Ovary (tissue), 7 donors: ENCODE measurements at regions not wholly inside any gene's neighbourhood (a gene's known extent, or its start where the extent isn't known, plus 50 kb on each side); places are given as distances from the start of the nearest gene placed in this dataset.

Experiments
- DNase-seq, 5 donors: peaks; one replicate each; pipeline ENCODE4 v3.0.0-alpha.2; 2019 to 2020
- H3K27ac ChIP-seq, 2 donors: fragments of 200-600 bp; one replicate each; pipeline versions ENCODE4 v1.5.1 to v1.8.0; 2019 to 2022
- H3K27me3 ChIP-seq: fragments of 200-600 bp; one replicate; pipeline ENCODE4 v1.8.0; 2022
- H3K36me3 ChIP-seq: fragments of 200-600 bp; sonication (generic); one replicate; pipeline ENCODE4 v1.5.1; 2019
- H3K4me1 ChIP-seq: one replicate; pipeline ENCODE4 v1.8.1; 2013; ENCODE audit warnings: mild to moderate bottlenecking, moderate library complexity; ENCODE audit not compliant: insufficient read depth
- H3K4me3 ChIP-seq: fragments of 200-600 bp; sonication (generic); one replicate; pipeline ENCODE4 v1.5.1; 2017
- H3K9me3 ChIP-seq, 2 donors: fragments of 200-600 bp in 1 of 2; sonication (generic) in 1 of 2; one replicate each; pipeline versions ENCODE4 v1.5.1 to v1.8.1; 2013 to 2019; ENCODE audit warnings: mild to moderate bottlenecking in 1 of 2, moderate library complexity in 1 of 2
- EP300 ChIP-seq: sonication (generic); formaldehyde crosslinking; IDR thresholded peaks from one replicate; pipeline ENCODE4 v1.6.1; 2017; ENCODE audit warnings: antibody characterized with exemption
- POLR2A ChIP-seq: fragments of 450-650 bp; IDR thresholded peaks from one replicate; pipeline ENCODE4 v1.6.1; 2017; ENCODE audit warnings: antibody characterized with exemption, mild to moderate bottlenecking, moderate library complexity
- WGBS, 3 donors: extraction: QIAGEN DNeasy Blood & Tissue Kit in 1 of 3; methylation state at CpG; one replicate each; pipeline versions ENCODE4 v1.1.5 to v1.1.7; 2013 to 2017; 5-methylcytosine and 5-hydroxymethylcytosine counted together
- intact Hi-C, 4 donors: fragments of 100-400 bp; cut with DNase I; formaldehyde crosslinking; loops; one replicate each; pipeline versions ENCODE4 v1.11.0 to v1.15.1; 2022 to 2023
- TF ChIP-seq, protein P1 (sequence below), 3 donors: fragments of 450-650 bp in 2 of 3; fragments of 200-600 bp in 1 of 3; IDR thresholded peaks; one replicate each; pipeline versions ENCODE4 v1.5.1 to v1.8.0; 2016 to 2022; ENCODE audit warnings: antibody characterized with exemption in 3 of 3, mild to moderate bottlenecking in 1 of 3
- donor health status: DM: no; HTN: no; CAD: no; lungs with moderate emphysema.
- donor health status: DM: no; HTN: no; CAD: no.
- donor health status: Bipolar disorder and iron deficiency.
- donor health status: DM: no; HTN: no; CAD: no.
- donor health status: DM: yes; HTN: yes; CAD: no.

DNA sequence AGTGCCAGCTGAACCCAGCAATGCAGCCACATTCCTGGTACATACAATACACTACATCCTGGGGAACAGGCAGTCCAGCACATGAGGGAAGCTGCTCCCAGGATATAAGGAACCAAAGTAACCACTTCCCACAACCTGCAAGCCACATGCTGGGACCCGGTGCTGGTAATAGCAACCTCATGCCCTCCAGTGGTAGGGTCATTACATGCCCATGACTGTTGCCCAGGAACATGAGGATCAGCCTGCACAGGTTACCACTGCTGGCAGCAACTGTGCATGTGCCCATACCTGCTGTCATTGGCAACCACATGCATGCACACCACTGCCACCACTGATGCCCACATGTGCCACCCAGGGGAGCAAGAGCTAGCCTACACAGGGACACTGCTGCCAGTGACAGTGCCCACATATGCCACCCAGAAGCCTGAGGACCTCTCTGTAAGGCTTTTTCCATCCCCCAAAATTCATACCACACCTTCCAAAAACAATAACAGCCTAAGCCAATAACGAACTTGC lies 1982.5 kb downstream of the ARAP2 start:
- H3K27ac ChIP-seq = no peak overlapping the region
- H3K4me3 ChIP-seq = no peak overlapping the region
- WGBS, 3 donors = 66 to 76% (median 72%) methylated on average over 2 of the region's 2 CpGs
- no peaks in the 10 kb centered on the region for H3K4me1 ChIP-seq
- no peaks in the 10 kb centered on the region for H3K9me3 ChIP-seq
- TF ChIP-seq EP300 (no peak), POLR2A (no peak)
- TF ChIP-seq, protein P1, sequence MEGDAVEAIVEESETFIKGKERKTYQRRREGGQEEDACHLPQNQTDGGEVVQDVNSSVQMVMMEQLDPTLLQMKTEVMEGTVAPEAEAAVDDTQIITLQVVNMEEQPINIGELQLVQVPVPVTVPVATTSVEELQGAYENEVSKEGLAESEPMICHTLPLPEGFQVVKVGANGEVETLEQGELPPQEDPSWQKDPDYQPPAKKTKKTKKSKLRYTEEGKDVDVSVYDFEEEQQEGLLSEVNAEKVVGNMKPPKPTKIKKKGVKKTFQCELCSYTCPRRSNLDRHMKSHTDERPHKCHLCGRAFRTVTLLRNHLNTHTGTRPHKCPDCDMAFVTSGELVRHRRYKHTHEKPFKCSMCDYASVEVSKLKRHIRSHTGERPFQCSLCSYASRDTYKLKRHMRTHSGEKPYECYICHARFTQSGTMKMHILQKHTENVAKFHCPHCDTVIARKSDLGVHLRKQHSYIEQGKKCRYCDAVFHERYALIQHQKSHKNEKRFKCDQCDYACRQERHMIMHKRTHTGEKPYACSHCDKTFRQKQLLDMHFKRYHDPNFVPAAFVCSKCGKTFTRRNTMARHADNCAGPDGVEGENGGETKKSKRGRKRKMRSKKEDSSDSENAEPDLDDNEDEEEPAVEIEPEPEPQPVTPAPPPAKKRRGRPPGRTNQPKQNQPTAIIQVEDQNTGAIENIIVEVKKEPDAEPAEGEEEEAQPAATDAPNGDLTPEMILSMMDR (IDR thresholded peaks at IDR 0.05) = no peak
- H3K36me3 ChIP-seq = no peaks in the 10 kb centered on the region
- intact Hi-C loops = no loop called here
- no peak for DNase-seq
- H3K27me3 ChIP-seq = no peaks in the 10 kb centered on the region

DNA sequence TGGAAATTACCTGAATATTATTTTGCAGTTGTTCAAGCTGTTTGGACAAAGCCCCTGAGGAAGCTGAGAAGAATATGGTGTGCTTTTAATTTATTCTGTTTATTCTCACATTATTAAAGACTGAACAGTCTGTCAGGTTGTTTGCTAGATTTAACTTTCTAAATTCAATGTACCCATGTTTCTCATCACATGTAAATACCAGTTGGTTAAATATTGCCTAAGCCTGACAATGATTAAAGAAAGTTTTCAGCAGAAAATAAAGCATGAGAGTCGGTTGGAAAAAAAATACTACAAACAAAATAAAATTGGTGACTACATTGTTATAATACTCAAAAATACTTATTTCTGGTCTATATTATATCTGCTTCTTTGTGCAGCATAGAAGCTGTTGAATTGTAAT lies 1974.7 kb downstream of the ARAP2 start:
- no peak for DNase-seq
- Histone ChIP-seq H3K27me3 (no peaks in the 10 kb centered on the region), H3K9me3 (no peaks in the 10 kb centered on the region), H3K27ac (no peak overlapping the region), H3K4me3 (no peak overlapping the region), H3K36me3 (no peaks in the 10 kb centered on the region), H3K4me1 (no peaks in the 10 kb centered on the region)
- TF ChIP-seq POLR2A (no peak), EP300 (no peak)
- TF ChIP-seq, protein P1 (IDR thresholded peaks at IDR 0.05) = no peak
- WGBS, 3 donors = 77 to 86% (median 83%) methylated on average over 1 of the region's 1 CpG
- intact Hi-C loops = no loop called here

DNA sequence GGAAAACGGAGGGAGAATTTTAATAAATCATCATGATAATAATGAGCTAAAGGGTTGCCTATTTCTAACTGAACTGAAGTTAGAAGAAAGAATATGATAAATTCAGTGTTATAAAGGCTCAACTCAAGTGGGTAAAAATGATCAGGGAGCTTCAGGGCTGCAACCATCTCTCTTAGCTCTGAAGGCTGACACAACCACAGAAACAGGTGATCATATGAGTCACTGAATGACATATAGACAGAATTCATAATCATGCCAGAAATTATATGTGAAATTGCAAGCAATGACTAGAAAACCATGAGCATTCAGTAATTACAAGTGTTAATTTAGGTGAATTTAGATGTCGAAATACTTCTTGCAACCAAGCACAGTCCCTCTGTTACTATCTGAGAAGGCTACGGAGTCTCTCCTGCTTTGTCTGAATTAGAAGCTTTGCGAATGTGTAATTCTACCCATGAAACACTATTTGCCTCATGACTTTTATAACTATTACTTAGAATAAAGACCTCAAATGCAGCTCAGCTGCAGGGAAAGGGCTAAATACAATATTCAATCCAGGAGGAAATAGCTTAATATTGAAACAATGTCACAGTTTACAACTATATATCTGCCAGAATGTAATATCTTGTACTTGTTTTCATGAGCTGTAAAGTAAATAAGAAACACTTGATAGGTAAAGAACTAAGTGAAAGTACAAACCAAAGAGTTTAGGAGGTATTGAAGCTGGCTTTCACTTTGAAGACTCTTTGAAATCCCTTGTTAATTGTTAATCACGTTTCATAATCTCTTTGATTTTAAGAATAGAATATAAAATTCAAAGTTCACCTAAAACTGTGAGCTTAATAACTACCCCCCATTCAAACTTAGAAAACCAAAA lies 1972.6 kb downstream of the ARAP2 start:
- Histone ChIP-seq H3K9me3 (no peaks in the 10 kb centered on the region), H3K27me3 (no peaks in the 10 kb centered on the region), H3K27ac (no peak overlapping the region), H3K36me3 (no peaks in the 10 kb centered on the region), H3K4me3 (no peak overlapping the region), H3K4me1 (no peaks in the 10 kb centered on the region)
- WGBS, 3 donors = 45 to 71% (median 64%) methylated on average over 5 of the region's 5 CpGs
- TF ChIP-seq, protein P1 (IDR thresholded peaks at IDR 0.05) = no peak
- TF ChIP-seq EP300 = no peak
- TF ChIP-seq POLR2A = no peak
- intact Hi-C loops = no loop called here
- DNase-seq = no peak

DNA sequence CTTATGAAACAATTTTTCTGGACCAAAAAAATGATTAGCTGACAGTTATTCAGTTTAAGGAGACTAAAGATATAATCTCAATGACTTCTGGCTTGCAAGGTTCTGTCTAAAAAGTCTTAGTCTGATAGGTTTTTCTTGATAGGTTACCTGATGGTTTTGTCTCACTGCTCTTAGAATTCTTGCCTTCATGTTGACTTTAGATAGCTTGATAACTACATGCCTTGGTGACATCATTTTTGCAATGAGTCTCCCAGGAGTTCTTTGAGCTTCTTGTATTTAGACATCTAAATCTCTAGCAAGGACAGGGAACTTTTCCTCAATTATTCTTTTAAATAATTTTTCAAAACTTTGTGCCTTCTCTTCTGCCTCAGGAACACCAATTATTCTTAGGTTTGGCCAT lies 1965.3 kb downstream of the ARAP2 start:
- H3K36me3 ChIP-seq = no peaks in the 10 kb centered on the region
- no peaks in the 10 kb centered on the region for H3K4me1 ChIP-seq
- TF ChIP-seq POLR2A (no peak), EP300 (no peak)
- TF ChIP-seq, protein P1 (IDR thresholded peaks at IDR 0.05) = no peak
- H3K27ac ChIP-seq = no peak overlapping the region
- no peak for DNase-seq
- H3K9me3 ChIP-seq = no peaks in the 10 kb centered on the region
- intact Hi-C loops = no loop called here
- no peak overlapping the region for H3K4me3 ChIP-seq
- no peaks in the 10 kb centered on the region for H3K27me3 ChIP-seq
